HG03565 (cell line): ENCODE measurements at regions not wholly inside any gene's neighbourhood (a gene's known extent, or its start where the extent isn't known, plus 50 kb on each side); places are given as distances from the start of the nearest gene placed in this dataset.
"Not testable (repeated sequence)": the region's sequence is repeated elsewhere in the genome, so short reads cannot be mapped to it uniquely, and the experiment has no call there.

Experiments
- ATAC-seq: cut with Tn5 transposase; IDR thresholded peaks from one replicate; pipeline ENCODE4 v1.9.1; 2021; ENCODE audit warnings: mild to moderate bottlenecking, moderate library complexity; ENCODE audit not compliant: unreplicated experiment

DNA sequence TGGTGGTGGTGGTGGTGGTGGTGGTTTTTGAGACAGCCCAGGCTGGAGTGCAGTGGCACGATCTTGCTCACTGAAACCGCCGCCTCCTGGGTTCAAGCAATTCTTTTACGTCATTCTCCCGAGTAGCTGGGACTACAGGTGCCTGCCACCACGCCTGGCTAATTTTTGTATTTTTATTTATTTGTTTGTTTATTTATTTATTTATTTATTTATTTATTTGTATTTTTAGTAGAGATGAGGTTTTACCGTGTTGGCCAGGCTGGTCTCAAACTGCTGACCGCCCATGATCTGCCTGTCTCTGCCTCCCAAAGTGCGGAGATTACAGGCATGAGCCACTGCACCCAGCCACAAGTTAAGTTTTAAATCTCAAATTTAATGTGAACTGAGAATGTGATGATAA, 126.5 kb downstream of the PCDH18 start:
- not testable (repeated sequence) for ATAC-seq

DNA sequence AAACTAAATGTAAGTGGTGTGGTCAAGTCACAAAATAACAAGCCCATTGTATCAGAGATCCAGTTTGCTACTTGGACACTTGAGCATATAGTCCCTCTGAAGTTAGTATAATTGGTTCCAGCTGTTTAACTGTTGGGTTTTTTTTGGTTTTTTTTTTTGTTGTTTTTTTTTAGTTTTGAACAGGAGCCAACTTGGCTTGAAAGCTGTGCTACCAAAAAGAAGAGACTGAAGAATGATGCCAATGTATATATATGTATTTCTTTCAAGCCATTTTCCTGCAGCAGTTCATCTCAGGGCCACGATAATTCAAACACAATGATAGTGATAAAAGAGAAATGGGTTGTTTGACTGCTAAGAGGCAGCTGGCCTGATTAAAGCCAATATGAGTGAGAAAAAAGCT, 138.3 kb downstream of the PCDH18 start:
- ATAC-seq = no peak

DNA sequence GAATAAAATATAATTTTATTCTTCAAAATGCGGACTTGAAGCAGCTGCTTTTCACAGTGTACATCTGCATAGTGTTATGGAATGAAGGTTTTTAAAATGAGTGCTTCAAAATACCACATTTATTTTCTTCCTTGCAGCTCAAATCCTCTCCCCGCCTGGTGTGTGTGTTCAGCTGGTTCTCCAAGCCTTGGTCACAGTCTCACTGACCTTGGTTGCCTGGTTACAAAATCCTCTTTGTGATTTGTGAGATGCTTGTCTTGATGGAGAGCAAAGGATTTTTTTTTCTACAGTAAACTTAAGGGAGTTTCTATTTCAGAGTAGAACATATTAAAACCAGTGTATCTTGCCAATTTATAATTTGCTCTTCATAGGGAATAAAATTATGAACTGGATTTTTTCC, 139.2 kb downstream of the PCDH18 start:
- no peak for ATAC-seq

DNA sequence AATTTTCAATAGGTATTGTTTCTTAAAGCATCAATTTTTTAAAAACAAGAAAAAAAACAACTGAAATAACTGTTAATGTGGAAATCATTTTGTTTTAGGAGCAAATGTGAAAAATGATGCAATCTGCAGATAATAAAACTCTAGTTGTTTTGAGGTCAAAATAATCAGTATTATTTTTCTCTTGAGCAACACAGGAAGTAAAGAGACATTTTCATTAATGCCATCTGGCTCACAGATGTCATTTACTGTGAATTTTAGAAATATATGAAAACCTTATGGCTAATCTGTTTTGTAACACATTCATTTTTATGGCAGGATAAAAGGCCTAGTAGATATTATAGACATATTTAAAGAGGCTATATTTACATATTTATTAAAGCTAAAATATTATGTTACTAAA, 141.6 kb downstream of the PCDH18 start:
- no peak for ATAC-seq

DNA sequence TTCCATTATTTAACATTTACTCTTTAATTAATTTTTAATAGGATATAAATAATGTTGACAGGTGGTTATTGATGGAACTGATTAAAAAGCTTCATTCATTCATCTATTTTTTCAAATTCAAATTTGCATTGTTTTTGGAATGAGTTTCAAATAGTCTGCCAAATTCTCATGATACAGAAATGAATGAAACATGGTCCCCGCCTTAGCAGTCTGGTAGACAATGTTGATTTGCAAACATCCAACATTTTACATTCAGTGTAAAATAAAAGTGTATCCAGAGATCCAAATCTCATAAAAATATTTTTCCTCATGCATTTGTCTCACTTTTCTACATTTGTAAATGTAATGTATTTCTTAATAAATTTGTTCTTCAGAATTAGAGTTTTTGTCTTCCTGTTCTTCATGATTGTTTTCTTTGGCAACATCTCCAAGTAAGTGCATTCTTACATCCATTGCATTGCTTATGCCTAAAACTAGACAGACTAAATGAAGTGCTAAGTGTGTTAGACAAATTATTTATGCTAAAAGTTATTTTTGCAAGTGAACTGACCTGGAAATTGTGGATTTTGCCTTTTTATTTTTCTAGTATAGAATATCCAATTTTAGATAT, 142.3 kb downstream of the PCDH18 start:
- no peak for ATAC-seq

DNA sequence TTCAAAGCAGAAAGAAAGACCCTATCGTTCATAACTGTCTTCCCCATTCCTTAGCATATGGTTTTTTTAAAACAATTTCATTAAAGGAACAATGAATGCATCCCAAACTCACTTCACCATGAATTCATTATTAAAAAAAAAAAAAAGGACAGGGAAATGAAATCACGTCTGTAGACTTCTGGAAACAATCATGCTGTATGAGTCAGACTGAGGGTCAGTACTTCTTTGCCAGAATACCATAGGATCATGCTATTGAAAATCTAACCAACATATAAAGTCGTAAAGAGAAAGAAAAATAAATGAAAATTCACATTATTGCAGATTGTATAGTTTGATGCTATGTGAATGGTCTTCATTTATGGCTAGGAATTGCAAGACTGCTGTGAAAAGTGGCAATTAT, 144.4 kb downstream of the PCDH18 start:
- no peak for ATAC-seq

DNA sequence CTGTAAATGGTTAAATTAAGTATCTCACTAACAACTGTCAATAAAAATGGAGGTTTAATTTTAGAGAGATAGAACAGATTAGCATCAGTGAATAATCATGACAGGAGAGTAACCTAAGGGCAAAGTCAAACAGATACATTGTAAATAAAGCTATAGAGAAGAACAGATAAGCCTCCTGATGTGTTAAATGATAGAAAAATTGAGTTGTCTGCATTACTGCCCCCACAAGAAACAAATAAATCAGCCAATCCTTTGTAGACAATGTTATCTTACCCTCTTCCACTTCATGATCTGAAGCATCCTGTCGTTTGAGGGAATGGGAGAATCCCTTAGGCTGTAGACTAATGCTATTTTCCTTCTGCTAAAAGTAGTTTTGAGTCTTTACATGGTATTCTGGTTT, 147.8 kb downstream of the PCDH18 start:
- no peak for ATAC-seq

DNA sequence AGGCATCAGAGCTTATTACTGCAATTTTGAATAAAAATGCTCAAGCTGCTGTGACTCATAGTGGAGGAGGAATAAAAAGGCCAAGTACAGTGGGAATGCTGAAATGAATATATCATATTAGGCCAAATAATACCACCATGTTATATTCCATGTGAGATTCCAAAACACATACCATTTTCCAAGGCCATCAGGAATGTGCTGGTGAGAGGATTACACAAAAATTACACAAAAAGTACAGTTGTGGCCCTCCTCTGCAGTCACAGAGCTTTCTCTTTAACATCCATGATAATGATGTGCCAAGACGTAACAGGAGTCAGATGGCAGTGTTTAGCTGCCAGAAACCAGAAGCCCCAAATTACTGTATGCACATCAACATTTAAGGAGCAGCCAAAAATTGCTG, 153.5 kb downstream of the PCDH18 start:
- ATAC-seq = no peak

DNA sequence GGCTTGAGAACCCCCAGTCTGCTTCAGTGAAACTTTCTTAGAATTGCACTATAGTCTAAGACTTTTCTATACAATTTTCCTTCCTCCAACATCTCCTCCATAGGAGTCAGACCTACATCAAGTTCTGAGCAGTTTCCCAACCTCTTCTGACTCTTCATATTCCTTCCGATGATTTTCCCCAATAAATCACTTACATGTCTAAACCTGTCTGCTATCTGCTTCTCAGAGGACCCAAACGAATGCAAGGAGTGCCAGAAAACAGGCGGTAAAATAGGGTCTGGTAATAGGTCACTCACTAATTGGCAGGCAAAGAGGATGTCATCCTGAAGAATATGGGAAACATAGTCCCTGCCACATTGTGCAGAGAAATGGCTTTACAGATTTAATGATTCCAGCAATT, 153.9 kb downstream of the PCDH18 start:
- ATAC-seq = no peak

DNA sequence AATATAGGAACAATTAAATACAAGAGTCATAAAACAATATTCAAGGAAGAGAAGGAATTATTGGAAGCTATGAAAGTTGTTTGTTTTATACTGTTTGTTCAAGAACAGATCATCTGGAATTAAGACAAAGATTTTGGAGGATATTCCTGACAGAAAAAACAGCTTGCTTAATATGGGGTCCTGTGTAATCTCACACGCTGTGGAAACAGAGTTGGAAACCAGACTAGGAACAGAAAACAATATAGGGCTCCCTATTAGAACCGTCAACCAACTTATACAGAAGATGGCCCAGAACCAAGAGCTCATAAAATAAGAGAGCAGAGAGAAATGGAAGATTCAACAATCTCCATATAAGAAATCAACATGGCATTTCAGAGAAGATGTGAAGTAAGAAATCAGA, 156.0 kb downstream of the PCDH18 start:
- ATAC-seq = no peak

DNA sequence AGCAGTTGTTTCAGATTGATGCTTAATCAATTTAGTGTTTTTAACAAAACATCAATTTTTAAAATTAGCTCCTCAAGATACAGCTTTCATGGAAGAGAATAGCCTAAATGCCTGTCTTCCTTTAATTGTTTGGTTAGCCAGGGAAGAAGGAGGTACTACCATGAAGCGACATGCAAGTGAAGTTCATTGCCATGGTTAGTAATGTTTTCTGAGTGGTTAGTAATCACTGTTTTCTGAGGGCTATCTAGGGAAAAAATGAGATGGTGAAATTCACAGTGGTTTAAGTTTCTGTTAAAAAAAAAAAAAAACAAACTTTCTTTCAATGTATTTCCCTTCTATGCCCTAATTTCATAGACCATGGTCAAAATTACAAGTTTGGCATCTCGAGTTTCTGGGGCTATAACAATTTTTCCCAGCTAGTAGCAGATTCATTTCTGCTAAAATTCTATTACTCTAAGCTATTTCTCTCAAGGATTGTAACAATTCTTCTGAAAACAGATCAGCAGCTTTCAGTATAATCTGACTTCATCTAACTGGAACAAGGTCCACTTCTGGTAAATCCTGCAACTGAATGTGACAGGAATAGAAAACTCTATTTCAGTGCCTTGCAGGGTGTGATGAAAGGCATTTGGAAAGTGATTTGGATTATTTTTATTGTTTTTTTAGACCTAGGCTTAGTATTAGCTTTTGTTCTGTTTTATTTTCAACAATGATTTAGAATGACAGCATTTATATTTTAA, 157.0 kb downstream of the PCDH18 start:
- ATAC-seq = no peak

DNA sequence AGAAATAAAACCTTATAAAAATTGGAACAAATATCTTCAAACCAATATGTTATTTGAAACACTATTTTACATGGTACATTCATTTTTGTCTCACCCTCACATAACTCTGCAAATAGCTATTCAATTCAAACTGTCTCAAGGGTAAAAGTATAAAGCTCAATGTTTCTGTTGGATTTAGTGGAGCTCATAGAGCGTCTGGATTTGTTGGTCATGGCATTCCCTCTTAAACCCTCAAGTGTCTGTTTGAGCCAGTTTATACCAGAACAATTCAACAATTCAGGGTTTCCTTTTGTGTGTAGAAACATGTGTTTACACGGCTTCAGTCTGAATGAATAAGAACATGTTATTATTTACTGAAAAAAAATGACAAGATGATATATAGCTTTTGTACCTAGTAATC, 161.6 kb downstream of the PCDH18 start:
- ATAC-seq = no peak

DNA sequence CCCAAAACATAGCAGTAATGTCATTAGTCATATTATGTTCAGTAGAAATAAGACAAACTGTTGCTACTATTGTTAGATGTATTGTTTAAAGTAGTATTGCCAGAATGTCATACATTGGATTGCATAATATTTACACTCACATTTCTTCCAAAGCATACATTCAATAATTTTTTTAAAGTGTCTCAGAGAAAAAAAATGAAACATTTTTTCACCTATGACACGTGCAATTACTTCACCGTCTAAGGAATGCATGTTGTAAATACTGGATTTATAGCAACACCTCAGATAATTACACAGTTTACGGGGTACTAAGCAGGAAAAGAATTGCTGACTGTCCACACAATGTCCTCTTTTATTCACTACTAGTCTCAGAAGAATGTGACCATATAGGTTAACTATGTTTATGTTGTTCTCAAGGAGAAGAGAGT, 162.1 kb downstream of the PCDH18 start:
- ATAC-seq = no peak

DNA sequence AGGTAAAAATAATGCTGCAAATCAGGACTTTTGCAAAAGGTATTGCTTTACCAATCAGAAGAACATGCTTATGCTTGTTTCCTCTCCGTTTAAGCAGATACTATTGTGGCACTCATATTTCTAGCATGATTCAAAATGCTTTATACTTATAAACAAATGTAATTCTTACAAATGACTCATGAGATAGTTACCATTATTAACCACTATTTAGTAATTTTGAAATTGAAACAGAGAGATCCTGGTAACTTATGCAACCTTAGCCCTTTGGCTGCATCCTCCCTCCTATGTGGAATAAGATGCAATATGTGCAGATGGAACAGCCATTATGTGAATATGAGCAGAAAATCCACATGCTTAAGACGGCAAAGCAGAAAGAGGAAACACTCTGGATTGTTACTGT, 164.7 kb downstream of the PCDH18 start:
- ATAC-seq = no peak

DNA sequence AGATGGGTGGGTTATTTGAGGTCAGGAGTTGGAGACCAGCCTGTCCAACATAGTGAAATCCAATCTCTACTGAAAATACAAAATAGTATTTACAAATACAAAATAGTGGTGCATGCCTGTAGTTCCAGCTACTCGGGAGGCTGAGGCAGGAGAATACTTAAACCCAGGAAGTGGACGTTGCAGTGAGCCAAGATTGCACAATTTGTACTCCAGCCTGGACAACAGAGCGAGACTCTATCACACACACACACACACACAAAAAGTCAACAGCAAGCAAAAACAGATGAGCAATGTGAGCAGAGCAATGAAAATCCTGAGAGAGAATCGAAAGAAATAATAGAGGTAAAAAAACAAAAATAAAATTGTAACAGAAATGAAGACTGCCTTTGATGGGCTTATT, 168.8 kb downstream of the PCDH18 start:
- ATAC-seq = no peak

DNA sequence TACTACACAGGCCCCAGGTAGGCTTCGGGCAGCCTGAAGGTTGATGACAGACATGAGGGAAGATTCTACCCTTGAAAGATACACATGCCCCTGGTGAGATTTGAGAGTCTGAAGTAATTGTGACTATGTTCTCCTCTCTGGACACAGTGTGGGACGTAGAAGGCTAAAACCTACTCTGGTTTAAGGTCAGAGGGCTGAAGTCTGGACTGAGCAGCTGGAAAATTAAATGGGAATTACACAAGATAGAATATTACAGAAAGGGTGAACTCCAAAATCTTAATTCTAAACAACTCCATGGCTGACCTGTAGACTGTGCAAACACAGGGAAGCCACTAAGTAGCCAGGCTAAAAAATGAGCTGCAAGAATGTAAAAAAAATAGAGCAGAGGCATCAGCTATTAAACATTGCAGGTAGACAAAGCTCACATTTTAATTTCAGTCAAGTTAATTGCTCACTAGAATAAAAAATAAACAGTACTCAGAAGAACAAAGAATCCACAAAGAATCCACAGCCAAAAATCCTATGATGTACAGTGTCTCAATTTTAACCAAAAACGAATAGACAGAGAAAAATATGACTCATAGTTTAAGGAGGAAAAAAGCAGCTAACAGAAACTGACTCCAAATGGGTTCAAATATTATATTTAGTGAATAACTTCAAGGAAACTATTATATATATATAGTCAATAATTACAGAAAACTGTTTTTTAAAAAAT, 170.4 kb downstream of the PCDH18 start:
- ATAC-seq = no peak

DNA sequence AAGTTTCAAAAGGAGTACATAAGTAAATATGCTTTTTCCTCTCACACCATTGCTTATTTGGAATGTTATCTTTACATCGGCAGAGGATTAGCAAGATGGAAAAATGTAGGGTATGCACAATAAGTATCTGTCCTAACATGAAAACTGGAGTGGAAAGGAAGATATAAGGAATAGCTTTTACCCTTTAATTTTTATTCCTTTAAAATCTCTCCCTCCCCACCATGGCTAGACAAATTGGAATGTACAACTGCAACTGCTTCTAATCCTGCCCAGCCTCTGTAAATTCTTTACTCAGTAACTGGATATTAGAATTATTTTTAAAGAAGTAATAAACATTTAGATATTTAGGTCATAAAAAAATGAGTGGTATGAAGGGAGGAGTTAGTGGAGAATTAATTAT, 171.5 kb downstream of the PCDH18 start:
- no peak for ATAC-seq

DNA sequence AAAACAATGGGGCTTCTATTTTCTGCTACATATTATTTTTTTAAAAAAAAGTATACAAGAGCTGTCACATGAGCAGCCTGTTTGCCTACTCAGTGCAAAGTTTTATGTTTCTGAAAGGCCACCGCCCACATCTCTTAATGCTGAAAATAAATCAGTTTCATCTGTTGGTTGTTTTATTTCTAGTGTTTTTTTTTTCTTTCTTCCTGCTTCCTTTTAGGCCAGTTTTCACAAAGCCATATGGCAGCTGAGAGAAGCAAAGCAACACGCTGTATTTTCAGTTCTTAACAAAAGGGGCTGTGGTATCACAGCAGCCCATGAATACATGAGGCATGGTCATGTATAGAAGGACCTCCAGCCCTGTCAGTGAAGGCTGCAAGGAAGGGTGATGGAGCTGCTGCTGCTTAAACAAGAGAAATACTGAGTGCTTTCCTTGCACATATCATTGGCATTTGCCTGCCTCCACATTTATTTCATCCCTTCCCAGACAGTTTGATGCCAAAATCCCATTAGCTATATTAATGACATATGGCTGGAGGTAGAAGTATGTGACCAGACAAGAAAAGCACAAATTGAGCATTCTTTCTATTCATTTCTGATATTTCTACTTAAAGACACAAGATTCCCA, 172.5 kb downstream of the PCDH18 start:
- no peak for ATAC-seq

DNA sequence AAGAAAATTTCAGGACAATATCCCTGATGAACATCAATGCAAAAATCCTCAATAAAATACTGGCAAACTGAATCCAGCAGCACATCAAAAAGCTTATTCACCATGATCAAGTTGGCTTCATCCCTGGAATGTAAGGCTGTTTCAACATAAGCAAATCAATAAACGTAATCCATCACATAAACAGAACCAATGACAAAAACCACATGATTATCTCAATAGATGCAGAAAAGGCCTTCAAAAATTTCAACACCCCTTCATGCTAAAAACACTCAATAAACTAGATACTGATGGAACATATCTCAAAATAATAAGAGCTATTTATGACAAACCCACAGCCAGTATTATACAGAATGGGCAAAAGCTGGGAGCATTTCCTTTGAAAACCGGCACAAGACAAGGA, 177.7 kb downstream of the PCDH18 start:
- not testable (repeated sequence) for ATAC-seq

DNA sequence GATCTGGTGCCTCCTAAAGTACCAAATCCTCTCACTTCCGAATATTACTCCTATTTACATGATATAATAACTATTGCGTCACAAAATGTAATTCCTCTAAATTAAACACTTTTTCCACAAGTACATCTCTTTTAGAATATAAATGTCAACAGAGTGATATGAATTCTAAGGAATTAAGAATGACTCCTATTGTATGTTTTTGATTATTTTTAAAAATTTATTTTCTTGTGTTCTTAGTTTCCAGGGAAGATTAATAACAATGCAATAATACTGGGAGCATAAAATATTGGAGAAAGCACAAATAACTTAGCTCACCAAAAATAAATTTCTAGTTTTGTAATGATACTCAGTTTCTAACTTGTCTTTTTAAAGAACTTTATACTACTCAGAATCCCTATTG, 184.9 kb downstream of the PCDH18 start:
- no peak for ATAC-seq

DNA sequence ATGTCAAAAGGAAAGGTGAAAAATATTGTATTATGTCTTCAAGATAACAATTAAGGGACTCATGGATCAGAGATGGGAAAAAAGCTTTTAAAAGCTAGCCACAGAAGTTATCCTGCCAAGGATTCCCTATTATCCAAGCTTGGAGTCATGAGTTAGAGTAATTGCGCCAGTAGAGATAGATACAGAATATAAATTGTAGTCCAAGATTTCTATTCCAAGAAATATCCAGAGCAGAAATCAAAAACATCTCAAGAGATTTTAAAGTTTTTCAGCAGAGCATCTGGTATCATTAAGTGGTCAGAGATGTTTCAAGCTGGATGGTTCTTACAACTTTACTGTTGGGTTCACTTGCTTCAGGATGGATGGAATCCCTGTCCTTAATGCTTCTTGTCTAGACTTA, 186.7 kb downstream of the PCDH18 start:
- no peak for ATAC-seq

DNA sequence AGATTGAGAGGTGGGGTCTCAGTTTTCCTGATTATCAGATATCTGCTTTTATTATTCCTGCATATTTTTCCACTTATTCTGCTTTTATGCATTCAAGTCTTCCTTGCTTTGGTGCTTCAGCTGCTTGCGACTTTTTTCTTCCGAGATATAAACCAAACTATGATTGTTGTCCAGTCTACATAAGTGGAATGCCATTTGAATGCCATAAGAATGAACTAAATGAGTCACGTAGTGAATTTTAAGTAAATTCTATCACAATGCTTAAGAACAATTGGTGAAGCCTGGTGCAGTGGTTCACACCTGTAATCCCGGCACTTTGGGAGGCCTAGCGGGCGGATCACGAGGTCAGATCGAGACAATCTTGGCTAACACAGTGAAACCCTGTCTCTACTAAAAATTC, 189.1 kb downstream of the PCDH18 start:
- no peak for ATAC-seq
